K562 (cell line): ENCODE measurements at regions not wholly inside any gene's neighbourhood (a gene's known extent, or its start where the extent isn't known, plus 50 kb on each side); places are given as distances from the start of the nearest gene placed in this dataset.

Source experiments
- ATAC-seq: fragments of 200-7000 bp; cut with Tn5 transposase; 3 replicates; pipeline ENCODE4 v1.9.1; 2020; ENCODE audit warnings: moderate library complexity
- BruUV-seq: library from RNA; stranded (reverse); fragments of 400-500 nt; replicated peaks from 2 replicates; lab custom pipeline; 2021; lab: Mats Ljungman, UMichigan
- CTCF ChIA-PET: fragments of 300-600 bp; formaldehyde crosslinking; extraction: SDS; loops from one replicate; lab custom pipeline; 2021; ENCODE audit warnings: low intra/inter-chr PET ratio; lab: Yijun Ruan, JAX
- POLR2A ChIA-PET: fragments of 300-600, 350-650 bp; sonication (Branson Sonifier 250); formaldehyde crosslinking; extraction: SDS; loops from one replicate; lab custom pipeline; 2021; ENCODE audit warnings: antibody characterized with exemption, inconsistent platforms; lab: Yijun Ruan, JAX
- DNase-seq, 4 experiments: peaks; one replicate each; pipeline versions ENCODE4 v3.0.0 to v3.0.0-alpha.2; 2011 to 2018; ENCODE audit warnings: low spot score in 3 of 4, mixed read lengths in 3 of 4; ENCODE audit errors: extremely low read depth in 1 of 4
- FAIRE-seq: peaks from 2 replicates; lab custom pipeline; 2011; peaks lifted over from hg19 to GRCh38; lab: Jason Lieb, UNC
- H2AFZ ChIP-seq: 2 replicates; pipeline ENCODE4 v1.6.0; 2011; ENCODE audit warnings: low read depth, low read length, control low read depth, inconsistent platforms
- H3K27ac ChIP-seq: fragments of 200-600 bp; 3 replicates; pipeline ENCODE4 v1.8.0; 2011; ENCODE audit warnings: low read depth, mild to moderate bottlenecking, control low read depth, inconsistent platforms, low read length, moderate library complexity, mixed read lengths; ENCODE audit errors: extremely low read depth
- H3K27me3 ChIP-seq, 2 experiments: fragments of 300-600 bp in 1 of 2; 2 replicates in 1 of 2; 3 replicates in 1 of 2; pipeline versions ENCODE4 v1.6.0 to v1.8.0; 2011; ENCODE audit warnings: inconsistent platforms in 2 of 2, low read length in 2 of 2, mild to moderate bottlenecking in 1 of 2, mixed read lengths in 1 of 2, moderate library complexity in 1 of 2; ENCODE audit not compliant: control insufficient read depth in 2 of 2, insufficient read depth in 2 of 2
- H3K36me3 ChIP-seq: fragments of 300-600 bp; 3 replicates; pipeline ENCODE4 v1.8.0; 2011; ENCODE audit warnings: mild to moderate bottlenecking, low read length, inconsistent platforms; ENCODE audit not compliant: control insufficient read depth, insufficient read depth
- H3K4me1 ChIP-seq, 2 experiments: fragments of 200-600 bp in 1 of 2; replicated peaks in 1 of 2; 2 replicates in 1 of 2; 3 replicates in 1 of 2; pipeline versions ENCODE4 v1.5.1 to v1.8.0; 2011; ENCODE audit warnings: inconsistent platforms in 2 of 2, low read length in 2 of 2, mild to moderate bottlenecking in 1 of 2, mixed read lengths in 1 of 2, moderate library complexity in 1 of 2; ENCODE audit not compliant: control insufficient read depth in 2 of 2, insufficient read depth in 2 of 2
- H3K4me2 ChIP-seq: 2 replicates; pipeline ENCODE4 v1.6.1; 2011; ENCODE audit warnings: low read length, control low read depth, inconsistent platforms, mixed read lengths; ENCODE audit not compliant: insufficient read depth
- H3K4me3 ChIP-seq: fragments of 200-600 bp; sonication (generic), shearing (Covaris generic); 2 replicates; pipeline ENCODE4 v1.5.1; 2016; ENCODE audit warnings: control low read depth, inconsistent platforms
- H3K79me2 ChIP-seq: fragments of 200-600 bp; 3 replicates; pipeline ENCODE4 v1.8.0; 2011; ENCODE audit warnings: low read length, inconsistent platforms; ENCODE audit not compliant: control insufficient read depth, insufficient read depth
- H3K9ac ChIP-seq, 2 experiments: 2 replicates each; pipeline versions ENCODE4 v1.6.0 to v1.6.1; 2011; ENCODE audit warnings: low read depth in 2 of 2, low read length in 2 of 2, control low read depth in 1 of 2, inconsistent platforms in 1 of 2, mild to moderate bottlenecking in 1 of 2, mixed read lengths in 1 of 2; ENCODE audit not compliant: insufficient read depth in 1 of 2
- H3K9me1 ChIP-seq: one replicate; pipeline ENCODE4 v1.6.0; 2011; ENCODE audit warnings: inconsistent platforms, mild to moderate bottlenecking, low read length, moderate library complexity; ENCODE audit not compliant: control insufficient read depth, insufficient read depth
- H3K9me3 ChIP-seq: replicated peaks from 2 replicates; pipeline ENCODE4 v1.5.1; 2011; ENCODE audit warnings: low read depth, low read length, inconsistent platforms; ENCODE audit not compliant: control insufficient read depth, insufficient read depth
- H4K20me1 ChIP-seq: replicated peaks from 2 replicates; pipeline ENCODE4 v1.6.1; 2011; ENCODE audit warnings: low read length, inconsistent platforms, mixed read lengths; ENCODE audit not compliant: control insufficient read depth, insufficient read depth
- ADNP ChIP-seq: fragments of 200-800 bp; sonication (Bioruptor generic); IDR thresholded peaks from 2 replicates; pipeline ENCODE4 v1.6.1; 2016; ENCODE audit warnings: missing genetic modification characterization, missing compliant biosample characterization
- DDX20 ChIP-seq: fragments of 450-650 bp; IDR thresholded peaks from 2 replicates; pipeline ENCODE4 v1.6.1; 2016; ENCODE audit warnings: missing genetic modification characterization, low read depth, mild to moderate bottlenecking, missing compliant biosample characterization, moderate library complexity
- ELF4 ChIP-seq: fragments of 450-650 bp; formaldehyde crosslinking; IDR thresholded peaks from 2 replicates; pipeline ENCODE4 v1.4.0; 2022; ENCODE audit warnings: missing genetic modification characterization
- EP300 ChIP-seq: IDR thresholded peaks from 2 replicates; pipeline ENCODE4 v1.6.1; 2012; ENCODE audit warnings: low read length, improper control_type of control experiment
- NCOA6 ChIP-seq: fragments of 450-650 bp; IDR thresholded peaks from 2 replicates; pipeline ENCODE4 v1.6.1; 2017; ENCODE audit warnings: mild to moderate bottlenecking
- PML ChIP-seq: IDR thresholded peaks from 2 replicates; pipeline ENCODE4 v1.6.1; 2012; ENCODE audit warnings: low read length, inconsistent platforms
- PPARD ChIP-seq: fragments of 250-450 bp; sonication (Bioruptor Pico); IDR thresholded peaks from 2 replicates; pipeline ENCODE4 v1.8.0; 2022; ENCODE audit warnings: inconsistent platforms, mild to moderate bottlenecking, moderate library complexity
- ZNF134 ChIP-seq: fragments of 250-450 bp; sonication (Bioruptor Pico); conservative IDR thresholded peaks from 2 replicates; pipeline ENCODE4 v1.4.0; 2020
- ZNF253 ChIP-seq: fragments of 250-450 bp; sonication (Bioruptor Pico); conservative IDR thresholded peaks from 2 replicates; pipeline ENCODE4 v1.6.1; 2021; ENCODE audit warnings: mild to moderate bottlenecking
- in situ Hi-C: fragments of 300-500 bp; cut with MboI; formaldehyde crosslinking; loops from 4 replicates; pipeline ENCODE4 v1.15.0; 2018; ENCODE audit warnings: inconsistent platforms, mixed read lengths
- intact Hi-C: fragments of 100-400 bp; cut with micrococcal nuclease; formaldehyde crosslinking; loops from 2 replicates; pipeline ENCODE4 v1.14.2; 2022
- TF ChIP-seq, protein P1 (sequence below): sonication (generic); formaldehyde crosslinking; IDR thresholded peaks from 2 replicates; pipeline ENCODE4 v1.8.0; 2022; ENCODE audit warnings: mild to moderate bottlenecking, missing genetic modification reagents
- TF ChIP-seq, protein P2 (sequence below): fragments of 250-450 bp; sonication (Bioruptor Pico); IDR thresholded peaks from 2 replicates; pipeline ENCODE4 v1.6.1; 2021; ENCODE audit warnings: mild to moderate bottlenecking

DNA sequence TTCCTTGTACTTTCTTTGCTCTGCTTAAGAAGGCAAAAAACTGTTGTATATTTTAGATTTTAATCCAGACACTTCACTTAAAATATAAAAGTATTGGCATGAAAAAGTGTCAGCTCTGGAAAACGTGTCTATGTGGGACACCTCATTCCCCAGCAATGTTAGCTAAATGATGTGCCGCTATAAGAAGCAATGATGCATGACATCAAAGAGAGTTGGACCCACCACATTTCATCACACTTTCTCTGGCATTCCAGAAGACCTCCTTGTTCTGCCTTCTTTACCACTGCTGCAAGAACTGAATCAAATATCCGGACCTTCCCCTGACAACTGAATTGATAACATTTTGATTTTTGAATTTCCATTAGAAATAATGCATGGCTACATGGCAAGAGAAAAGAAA is 242.4 kb upstream of the TANK start (continued):
- TF ChIP-seq, protein P1, sequence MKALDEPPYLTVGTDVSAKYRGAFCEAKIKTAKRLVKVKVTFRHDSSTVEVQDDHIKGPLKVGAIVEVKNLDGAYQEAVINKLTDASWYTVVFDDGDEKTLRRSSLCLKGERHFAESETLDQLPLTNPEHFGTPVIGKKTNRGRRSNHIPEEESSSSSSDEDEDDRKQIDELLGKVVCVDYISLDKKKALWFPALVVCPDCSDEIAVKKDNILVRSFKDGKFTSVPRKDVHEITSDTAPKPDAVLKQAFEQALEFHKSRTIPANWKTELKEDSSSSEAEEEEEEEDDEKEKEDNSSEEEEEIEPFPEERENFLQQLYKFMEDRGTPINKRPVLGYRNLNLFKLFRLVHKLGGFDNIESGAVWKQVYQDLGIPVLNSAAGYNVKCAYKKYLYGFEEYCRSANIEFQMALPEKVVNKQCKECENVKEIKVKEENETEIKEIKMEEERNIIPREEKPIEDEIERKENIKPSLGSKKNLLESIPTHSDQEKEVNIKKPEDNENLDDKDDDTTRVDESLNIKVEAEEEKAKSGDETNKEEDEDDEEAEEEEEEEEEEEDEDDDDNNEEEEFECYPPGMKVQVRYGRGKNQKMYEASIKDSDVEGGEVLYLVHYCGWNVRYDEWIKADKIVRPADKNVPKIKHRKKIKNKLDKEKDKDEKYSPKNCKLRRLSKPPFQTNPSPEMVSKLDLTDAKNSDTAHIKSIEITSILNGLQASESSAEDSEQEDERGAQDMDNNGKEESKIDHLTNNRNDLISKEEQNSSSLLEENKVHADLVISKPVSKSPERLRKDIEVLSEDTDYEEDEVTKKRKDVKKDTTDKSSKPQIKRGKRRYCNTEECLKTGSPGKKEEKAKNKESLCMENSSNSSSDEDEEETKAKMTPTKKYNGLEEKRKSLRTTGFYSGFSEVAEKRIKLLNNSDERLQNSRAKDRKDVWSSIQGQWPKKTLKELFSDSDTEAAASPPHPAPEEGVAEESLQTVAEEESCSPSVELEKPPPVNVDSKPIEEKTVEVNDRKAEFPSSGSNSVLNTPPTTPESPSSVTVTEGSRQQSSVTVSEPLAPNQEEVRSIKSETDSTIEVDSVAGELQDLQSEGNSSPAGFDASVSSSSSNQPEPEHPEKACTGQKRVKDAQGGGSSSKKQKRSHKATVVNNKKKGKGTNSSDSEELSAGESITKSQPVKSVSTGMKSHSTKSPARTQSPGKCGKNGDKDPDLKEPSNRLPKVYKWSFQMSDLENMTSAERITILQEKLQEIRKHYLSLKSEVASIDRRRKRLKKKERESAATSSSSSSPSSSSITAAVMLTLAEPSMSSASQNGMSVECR, result no peak

DNA sequence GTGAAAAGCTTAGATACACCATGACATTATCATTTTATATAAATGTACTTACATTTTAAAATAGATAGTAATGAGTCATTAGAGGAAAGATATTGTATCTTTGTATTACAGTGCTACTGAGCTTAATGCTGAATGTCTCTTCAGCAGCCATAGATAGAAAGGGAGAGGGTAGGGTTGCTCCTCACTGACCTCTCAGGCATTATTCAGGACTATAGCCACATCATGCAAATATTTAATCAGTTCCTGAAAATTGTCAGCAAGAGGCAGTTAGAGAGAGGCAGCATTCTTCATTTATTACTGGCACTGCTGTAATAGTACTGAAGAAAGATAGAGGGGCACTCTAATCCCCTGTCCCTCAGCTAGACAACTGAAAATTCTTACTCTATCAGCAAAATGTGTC is 242.0 kb upstream of the TANK start:
- Histone ChIP-seq H2AFZ (no peak overlapping the region), H3K9ac (no peak overlapping the region), H3K27ac (no peak overlapping the region), H3K36me3 (no peaks in the 10 kb centered on the region), H3K9me1 (no peaks in the 10 kb centered on the region), H3K79me2 (no peaks in the 10 kb centered on the region)
- DNase-seq (no peak), FAIRE-seq (no peak), ATAC-seq (no peak)
- TF ChIP-seq DDX20 (tag) (no peak), PPARD (CRISPR knock-in tag) (no peak), ZNF134 (CRISPR knock-in tag) (no peak), ELF4 (CRISPR knock-in tag) (no peak), PML (no peak), NCOA6 (no peak), EP300 (no peak), ADNP (tag) (no peak), ZNF253 (CRISPR knock-in tag) (no peak)
- TF ChIP-seq, protein P2, sequence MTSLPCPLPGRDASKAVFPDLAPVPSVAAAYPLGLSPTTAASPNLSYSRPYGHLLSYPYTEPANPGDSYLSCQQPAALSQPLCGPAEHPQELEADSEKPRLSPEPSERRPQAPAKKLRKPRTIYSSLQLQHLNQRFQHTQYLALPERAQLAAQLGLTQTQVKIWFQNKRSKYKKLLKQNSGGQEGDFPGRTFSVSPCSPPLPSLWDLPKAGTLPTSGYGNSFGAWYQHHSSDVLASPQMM (CRISPR knock-in tag), result no peak
- TF ChIP-seq, all 486 proteins: peak for 0
- intact Hi-C loops, result no loop called here
- Histone ChIP-seq H4K20me1 (no peaks in the 10 kb centered on the region), H3K4me3 (no peak overlapping the region), H3K4me2 (no peak overlapping the region), H3K27me3 (no peaks in the 10 kb centered on the region), H3K9me3 (no peaks in the 10 kb centered on the region), H3K4me1 (no peaks in the 10 kb centered on the region)
- BruUV-seq, result no TSS peak
- ChIA-PET POLR2A (no interaction called here), CTCF (no interaction called here)
- in situ Hi-C loops, result no loop called here
